CMK (cell line): ENCODE measurements at regions not wholly inside any gene's neighbourhood (a gene's known extent, or its start where the extent isn't known, plus 50 kb on each side); places are given as distances from the start of the nearest gene placed in this dataset.

Experiments used
- DNase-seq: peaks from one replicate; pipeline ENCODE4 v3.0.0-alpha.2; 2010; ENCODE audit warnings: low read depth

- DNase-seq, result no peak
Measured at GRCh38 chr6:5946701-5947100, 60.0 kb downstream of the NRN1 start.

- no peak for DNase-seq
Measured at GRCh38 chr6:5946181-5946580, 60.5 kb downstream of the NRN1 start.

GRCh38 chr6:5943591-5943990 is 63.1 kb downstream of the NRN1 start:
- DNase-seq, result no peak

GRCh38 chr6:5942591-5942990 is 64.1 kb downstream of the NRN1 start:
- no peak for DNase-seq

GRCh38 chr6:5941188-5941587 is 65.5 kb downstream of the NRN1 start:
- DNase-seq, result no peak

GRCh38 chr6:5938934-5939333 is 67.8 kb downstream of the NRN1 start:
- DNase-seq, result no peak

- DNase-seq, result no peak
Measured at GRCh38 chr6:5937936-5938706, 68.6 kb downstream of the NRN1 start.

- no peak for DNase-seq
Measured at GRCh38 chr6:5937169-5937909, 69.4 kb downstream of the NRN1 start.

- DNase-seq, result no peak
Measured at GRCh38 chr6:5936631-5937030, 70.1 kb downstream of the NRN1 start.

GRCh38 chr6:5936140-5936539 is 70.6 kb downstream of the NRN1 start:
- no peak for DNase-seq

GRCh38 chr6:5930968-5931367 is 75.8 kb downstream of the NRN1 start:
- DNase-seq, result no peak

- peak; percentile 14 for DNase-seq
Measured at GRCh38 chr6:5930143-5930770, 76.5 kb downstream of the NRN1 start.

- no peak for DNase-seq
Measured at GRCh38 chr6:5923840-5924239, 82.9 kb downstream of the NRN1 start.

GRCh38 chr6:5922230-5922629 is 84.5 kb downstream of the NRN1 start:
- DNase-seq, result no peak

GRCh38 chr6:5909721-5910120 is 97.0 kb downstream of the NRN1 start:
- DNase-seq, result no peak

GRCh38 chr6:5906842-5907241 is 99.9 kb downstream of the NRN1 start:
- DNase-seq, result no peak

GRCh38 chr6:5906340-5906670 is 100.4 kb downstream of the NRN1 start:
- no peak for DNase-seq

GRCh38 chr6:5905431-5906339 is 101.0 kb downstream of the NRN1 start:
- no peak for DNase-seq

- DNase-seq, result no peak
Measured at GRCh38 chr6:5904532-5904931, 102.2 kb downstream of the NRN1 start.

- no peak for DNase-seq
Measured at GRCh38 chr6:5899216-5900045, 107.3 kb downstream of the NRN1 start.

- DNase-seq, result no peak
Measured at GRCh38 chr6:5898563-5898962, 108.2 kb downstream of the NRN1 start.
